DOHH2 (cell line): ENCODE measurements at regions not wholly inside any gene's neighbourhood (a gene's known extent, or its start where the extent isn't known, plus 50 kb on each side); places are given as distances from the start of the nearest gene placed in this dataset.

ENCODE experiments used
- EZH2phosphoT487 ChIP-seq: fragments of 200-600 bp; sonication (generic); IDR thresholded peaks from 2 replicates; pipeline ENCODE4 v1.6.1; 2017; ENCODE audit warnings: borderline replicate concordance, mild to moderate bottlenecking, antibody characterized with exemption, low read length, moderate library complexity, mixed read lengths
- TF ChIP-seq, protein P1 (sequence below): fragments of 200-600 bp; sonication (generic); IDR thresholded peaks from one replicate; pipeline ENCODE4 v1.5.1; 2014; ENCODE audit warnings: antibody characterized with exemption, mild to moderate bottlenecking, low read depth, low read length; ENCODE audit not compliant: poor library complexity, severe bottlenecking

DNA sequence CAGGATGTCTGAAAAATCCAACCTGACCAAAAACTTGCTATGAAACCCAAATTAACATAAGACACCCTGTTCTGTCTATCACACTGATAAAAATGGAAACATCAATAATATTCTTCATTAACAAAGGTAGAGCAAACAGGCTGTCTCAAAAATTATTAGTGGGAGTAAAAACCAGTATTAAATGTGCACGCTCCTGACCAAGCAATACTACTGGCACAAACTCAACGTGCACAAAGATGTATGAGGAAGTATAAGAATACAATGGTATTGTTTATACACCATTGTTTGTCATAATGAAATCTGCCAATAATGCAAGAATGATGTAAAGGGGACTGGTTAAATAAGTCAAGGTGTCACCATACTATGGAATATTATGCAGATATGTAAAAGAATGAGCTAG is 288.5 kb downstream of the MN1 start:
- TF ChIP-seq, protein P1, sequence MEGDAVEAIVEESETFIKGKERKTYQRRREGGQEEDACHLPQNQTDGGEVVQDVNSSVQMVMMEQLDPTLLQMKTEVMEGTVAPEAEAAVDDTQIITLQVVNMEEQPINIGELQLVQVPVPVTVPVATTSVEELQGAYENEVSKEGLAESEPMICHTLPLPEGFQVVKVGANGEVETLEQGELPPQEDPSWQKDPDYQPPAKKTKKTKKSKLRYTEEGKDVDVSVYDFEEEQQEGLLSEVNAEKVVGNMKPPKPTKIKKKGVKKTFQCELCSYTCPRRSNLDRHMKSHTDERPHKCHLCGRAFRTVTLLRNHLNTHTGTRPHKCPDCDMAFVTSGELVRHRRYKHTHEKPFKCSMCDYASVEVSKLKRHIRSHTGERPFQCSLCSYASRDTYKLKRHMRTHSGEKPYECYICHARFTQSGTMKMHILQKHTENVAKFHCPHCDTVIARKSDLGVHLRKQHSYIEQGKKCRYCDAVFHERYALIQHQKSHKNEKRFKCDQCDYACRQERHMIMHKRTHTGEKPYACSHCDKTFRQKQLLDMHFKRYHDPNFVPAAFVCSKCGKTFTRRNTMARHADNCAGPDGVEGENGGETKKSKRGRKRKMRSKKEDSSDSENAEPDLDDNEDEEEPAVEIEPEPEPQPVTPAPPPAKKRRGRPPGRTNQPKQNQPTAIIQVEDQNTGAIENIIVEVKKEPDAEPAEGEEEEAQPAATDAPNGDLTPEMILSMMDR, result no peak
- TF ChIP-seq EZH2phosphoT487, result no peak
